ENCODE measurements at regions not wholly inside any gene's neighbourhood (a gene's known extent, or its start where the extent isn't known, plus 50 kb on each side); places are given as distances from the start of the nearest gene placed in this dataset.

- no peak overlapping the region for H3K27ac Mint-ChIP-seq
- no peaks in the 10 kb centered on the region for H3K36me3 ChIP-seq (ENCODE audit: control insufficient read depth, insufficient read depth, low read length)
- no peaks in the 10 kb centered on the region for H3K27me3 ChIP-seq (ENCODE audit: control insufficient read depth, insufficient read depth, low read length, poor library complexity, severe bottlenecking)
- no peaks in the 10 kb centered on the region for H3K36me3 Mint-ChIP-seq (ENCODE audit: low read depth)
- no peak overlapping the region for H3K4me3 ChIP-seq (ENCODE audit: low read length)
- no peaks in the 10 kb centered on the region for H3K27me3 Mint-ChIP-seq (ENCODE audit: insufficient read depth)
- H3K27ac ChIP-seq (ENCODE audit: low read depth, low read length) = no peak overlapping the region
- H3K4me1 ChIP-seq (ENCODE audit: control insufficient read depth, insufficient read depth, low read length) = no peaks in the 10 kb centered on the region
- WGBS, 2 experiments (ENCODE audit: insufficient coverage in 1 of 2, insufficient read length in 1 of 2) = 100% methylated on average over 1 of the region's 2 CpGs; no CpG with 5 or more reads in 1 of the 2 experiments
- H3K4me1 Mint-ChIP-seq = no peaks in the 10 kb centered on the region
- H3K9ac ChIP-seq (ENCODE audit: extremely low read depth, low read length, poor library complexity, severe bottlenecking) = no peak overlapping the region
- no peak overlapping the region for H3K4me3 Mint-ChIP-seq
- TF ChIP-seq CTCF (conservative IDR thresholded peaks at IDR 0.05) = no peak
- no peak for DNase-seq
- no peaks in the 10 kb centered on the region for H3K9me3 Mint-ChIP-seq
- no peaks in the 10 kb centered on the region for H3K9me3 ChIP-seq (ENCODE audit: control insufficient read depth, low read length)
Measured at GRCh38 chr10:27433976-27434375, 70.1 kb upstream of the RAB18 start.

- H3K27ac ChIP-seq (ENCODE audit: low read depth, low read length) = no peak overlapping the region
- H3K27me3 ChIP-seq (ENCODE audit: control insufficient read depth, insufficient read depth, low read length, poor library complexity, severe bottlenecking) = no peaks in the 10 kb centered on the region
- Mint-ChIP-seq H3K36me3 (ENCODE audit: low read depth) (no peaks in the 10 kb centered on the region), H3K9me3 (peaks cover 2% of the 10 kb centered on the region), H3K27ac (no peak overlapping the region), H3K27me3 (ENCODE audit: insufficient read depth) (no peaks in the 10 kb centered on the region), H3K4me3 (no peak overlapping the region), H3K4me1 (no peaks in the 10 kb centered on the region)
- no peak for TF ChIP-seq CTCF (conservative IDR thresholded peaks at IDR 0.05)
- DNase-seq = no peak
- H3K9ac ChIP-seq (ENCODE audit: extremely low read depth, low read length, poor library complexity, severe bottlenecking) = no peak overlapping the region
- no peak overlapping the region for H3K4me3 ChIP-seq (ENCODE audit: low read length)
- 83 to 91% methylated on average over 1 to 2 of the region's 2 CpGs for WGBS, 2 experiments (ENCODE audit: insufficient coverage in 1 of 2, insufficient read length in 1 of 2)
- H3K9me3 ChIP-seq (ENCODE audit: control insufficient read depth, low read length) = no peaks in the 10 kb centered on the region
- H3K36me3 ChIP-seq (ENCODE audit: control insufficient read depth, insufficient read depth, low read length) = no peaks in the 10 kb centered on the region
- no peaks in the 10 kb centered on the region for H3K4me1 ChIP-seq (ENCODE audit: control insufficient read depth, insufficient read depth, low read length)
Measured at GRCh38 chr10:27426948-27427467, 77.1 kb upstream of the RAB18 start.

- WGBS, 2 experiments (ENCODE audit: insufficient coverage in 1 of 2, insufficient read length in 1 of 2) = 95% methylated on average over 14 to 34 of the region's 34 CpGs
- Histone ChIP-seq H3K4me3 (ENCODE audit: low read length) (no peak overlapping the region), H3K27me3 (ENCODE audit: control insufficient read depth, insufficient read depth, low read length, poor library complexity, severe bottlenecking) (no peaks in the 10 kb centered on the region), H3K9me3 (ENCODE audit: control insufficient read depth, low read length) (peaks cover 12% of the 10 kb centered on the region), H3K36me3 (ENCODE audit: control insufficient read depth, insufficient read depth, low read length) (no peaks in the 10 kb centered on the region), H3K4me1 (ENCODE audit: control insufficient read depth, insufficient read depth, low read length) (no peaks in the 10 kb centered on the region), H3K27ac (ENCODE audit: low read depth, low read length) (no peak overlapping the region), H3K9ac (ENCODE audit: extremely low read depth, low read length, poor library complexity, severe bottlenecking) (no peak overlapping the region)
- no peak for TF ChIP-seq CTCF (conservative IDR thresholded peaks at IDR 0.05)
- Mint-ChIP-seq H3K9me3 (peaks cover 17% of the 10 kb centered on the region), H3K4me3 (no peak overlapping the region), H3K4me1 (peaks cover 2% of the 10 kb centered on the region), H3K27me3 (ENCODE audit: insufficient read depth) (peaks cover 5% of the 10 kb centered on the region), H3K27ac (no peak overlapping the region), H3K36me3 (ENCODE audit: low read depth) (no peaks in the 10 kb centered on the region)
- DNase-seq = no peak
Measured at GRCh38 chr10:27413831-27414348, 90.2 kb upstream of the RAB18 start.

All from endodermal cell (in vitro differentiated cells).